HepG2 (cell line): ENCODE measurements at regions not wholly inside any gene's neighbourhood (a gene's known extent, or its start where the extent isn't known, plus 50 kb on each side); places are given as distances from the start of the nearest gene placed in this dataset.

Experiments used
- ATAC-seq: fragments of 200-7000 bp; cut with Tn5 transposase; 3 replicates; pipeline ENCODE4 v1.9.1; 2020; ENCODE audit warnings: mild to moderate bottlenecking, moderate library complexity
- BruUV-seq: library from RNA; stranded (reverse); fragments of 400-500 nt; replicated peaks from 2 replicates; lab custom pipeline; 2021; lab: Mats Ljungman, UMichigan
- CTCF ChIA-PET: fragments of 300-600 bp; formaldehyde crosslinking; extraction: SDS; loops from one replicate; lab custom pipeline; 2021; ENCODE audit warnings: low total read pairs, inconsistent platforms, low intra/inter-chr PET ratio; lab: Yijun Ruan, JAX
- POLR2A ChIA-PET: fragments of 350-600 bp; sonication (Branson Sonifier 250); formaldehyde crosslinking; loops from one replicate; lab custom pipeline; 2020; ENCODE audit warnings: antibody characterized with exemption, inconsistent platforms; lab: Yijun Ruan, JAX
- DNase-seq: peaks from one replicate; pipeline ENCODE4 v3.0.0-alpha.2; 2015; ENCODE audit warnings: low spot score
- FAIRE-seq: peaks from 3 replicates; lab custom pipeline; 2011; peaks lifted over from hg19 to GRCh38; lab: Jason Lieb, UNC
- H2AFZ ChIP-seq: one replicate; pipeline ENCODE4 v1.6.1; 2011; ENCODE audit warnings: low read length, inconsistent platforms
- H3K27ac ChIP-seq: fragments of 300-600 bp; 3 replicates; pipeline ENCODE4 v1.8.0; 2011; ENCODE audit warnings: mixed run types, mild to moderate bottlenecking, mixed read lengths, low read length, inconsistent platforms; ENCODE audit not compliant: insufficient read depth; ENCODE audit errors: extremely low read length
- H3K27me3 ChIP-seq, 2 experiments: fragments of 200-600 bp in 1 of 2; 2 replicates in 1 of 2; 3 replicates in 1 of 2; pipeline versions ENCODE4 v1.6.0 to v1.8.0; 2011; ENCODE audit warnings: low read length in 2 of 2, mild to moderate bottlenecking in 2 of 2, moderate library complexity in 2 of 2, inconsistent platforms in 1 of 2; ENCODE audit not compliant: insufficient read depth in 2 of 2, control insufficient read depth in 1 of 2
- H3K36me3 ChIP-seq, 2 experiments: fragments of 200-600 bp in 1 of 2; replicated peaks in 1 of 2; 2 replicates in 1 of 2; 3 replicates in 1 of 2; pipeline versions ENCODE4 v1.5.1 to v1.8.0; 2011; ENCODE audit warnings: low read length in 2 of 2, inconsistent platforms in 1 of 2; ENCODE audit not compliant: insufficient read depth in 2 of 2, control insufficient read depth in 1 of 2
- H3K4me1 ChIP-seq: 2 replicates; pipeline ENCODE4 v1.5.1; 2012; ENCODE audit warnings: low read length, inconsistent platforms; ENCODE audit not compliant: insufficient read depth
- H3K4me2 ChIP-seq: 2 replicates; pipeline ENCODE4 v1.6.0; 2011; ENCODE audit warnings: low read depth, low read length, inconsistent platforms
- H3K4me3 ChIP-seq, 3 experiments: fragments of 200-600 bp in 1 of 3; sonication (generic), shearing (Covaris generic) in 1 of 3; replicated peaks in 1 of 3; 2 replicates each; pipeline ENCODE4 v1.5.1; 2011 to 2016; ENCODE audit warnings: low read length in 3 of 3, inconsistent platforms in 2 of 3, low read depth in 2 of 3, mild to moderate bottlenecking in 2 of 3, control low read depth in 1 of 3, mixed read lengths in 1 of 3; ENCODE audit not compliant: insufficient read depth in 1 of 3
- H3K79me2 ChIP-seq: one replicate; pipeline ENCODE4 v1.6.1; 2011; ENCODE audit warnings: low read length, inconsistent platforms; ENCODE audit not compliant: insufficient read depth
- H3K9ac ChIP-seq: 2 replicates; pipeline ENCODE4 v1.6.0; 2011; ENCODE audit warnings: mild to moderate bottlenecking, low read depth, low read length, inconsistent platforms; ENCODE audit not compliant: insufficient read depth
- H3K9me3 ChIP-seq: 2 replicates; pipeline ENCODE4 v1.5.1; 2012; ENCODE audit warnings: mild to moderate bottlenecking, low read length
- H4K20me1 ChIP-seq: 2 replicates; pipeline ENCODE4 v1.6.0; 2011; ENCODE audit warnings: inconsistent platforms, mild to moderate bottlenecking, low read length, moderate library complexity; ENCODE audit not compliant: insufficient read depth
- BHLHE40 ChIP-seq: IDR thresholded peaks from 2 replicates; pipeline ENCODE4 v1.6.1; 2011; ENCODE audit warnings: low read length, improper control_type of control experiment
- FOXO1 ChIP-seq: sonication (generic); formaldehyde crosslinking; IDR thresholded peaks from 2 replicates; pipeline ENCODE4 v1.4.0; 2020; ENCODE audit warnings: missing genetic modification reagents
- ISL2 ChIP-seq: sonication (generic); formaldehyde crosslinking; IDR thresholded peaks from 2 replicates; pipeline ENCODE4 v1.5.0; 2020; ENCODE audit warnings: missing genetic modification reagents
- JUN ChIP-seq: sonication (generic); formaldehyde crosslinking; IDR thresholded peaks from 2 replicates; pipeline ENCODE4 v1.4.0; 2020; ENCODE audit warnings: mild to moderate bottlenecking, missing genetic modification reagents
- MTA1 ChIP-seq: sonication (generic); formaldehyde crosslinking; IDR thresholded peaks from 2 replicates; pipeline ENCODE4 v1.4.0; 2020; ENCODE audit warnings: missing genetic modification reagents, mild to moderate bottlenecking, borderline replicate concordance
- TSC22D2 ChIP-seq: sonication (generic); formaldehyde crosslinking; IDR thresholded peaks from 2 replicates; pipeline ENCODE4 v1.5.1; 2020; ENCODE audit warnings: missing genetic modification reagents, mild to moderate bottlenecking, borderline replicate concordance
- ZBTB1 ChIP-seq: sonication (generic); formaldehyde crosslinking; IDR thresholded peaks from 2 replicates; pipeline ENCODE4 v1.4.0; 2020; ENCODE audit warnings: missing genetic modification reagents, borderline replicate concordance
- ZFP91 ChIP-seq: sonication (generic); formaldehyde crosslinking; IDR thresholded peaks from 2 replicates; pipeline ENCODE4 v1.9.0; 2022; ENCODE audit warnings: missing genetic modification reagents, mild to moderate bottlenecking, borderline replicate concordance
- ZNF281 ChIP-seq: sonication (generic); formaldehyde crosslinking; IDR thresholded peaks from 2 replicates; pipeline ENCODE4 v1.4.0; 2020; ENCODE audit warnings: missing genetic modification reagents, borderline replicate concordance
- ZNF629 ChIP-seq: sonication (generic); formaldehyde crosslinking; conservative IDR thresholded peaks from 2 replicates; pipeline ENCODE4 v1.5.0; 2020; ENCODE audit warnings: missing genetic modification reagents
- ZNF737 ChIP-seq: sonication (generic); formaldehyde crosslinking; IDR thresholded peaks from 2 replicates; pipeline ENCODE4 v1.5.0; 2020; ENCODE audit warnings: missing genetic modification reagents, mild to moderate bottlenecking, borderline replicate concordance
- WGBS: methylation state at CpG from one replicate; pipeline ENCODE4 v1.1.6; 2017; ENCODE audit warnings: low lambda C conversion rate; 5-methylcytosine and 5-hydroxymethylcytosine counted together
- in situ Hi-C: cut with HindIII; loops from 2 replicates; pipeline ENCODE4 v1.10.0; 2017; ENCODE audit warnings: low pct_unique_long_range_greater_than_20kb; ENCODE audit not compliant: extremely low pct_ligation_motif_present
- intact Hi-C: fragments of 100-400 bp; cut with micrococcal nuclease; formaldehyde crosslinking; loops from one replicate; pipeline ENCODE4 v1.10.0; 2022; ENCODE audit not compliant: unreplicated experiment

- Histone ChIP-seq H3K4me1 (peaks cover 22% of the 10 kb centered on the region), H3K9ac (no peak overlapping the region), H2AFZ (no peak overlapping the region), H3K4me3 (no peak overlapping the region), H3K27ac (no peak overlapping the region), H3K36me3 (no peaks in the 10 kb centered on the region), H4K20me1 (no peaks in the 10 kb centered on the region), H3K27me3 (peaks cover 2 to 11% of the 10 kb centered on the region in 2 experiments; a peak in 2 of 5 replicates)
- WGBS, result 67% methylated on average over 9 of the region's 15 CpGs
- in situ Hi-C loops, result no loop called here
- FAIRE-seq, result no peak
- intact Hi-C loops, result no loop called here
- POLR2A ChIA-PET, result interaction anchor here (0.7 kb wide), 1 partner anchor 252 kb away, joined by 3 read pairs; no protein-coding TSS in a partner anchor
- no peak for DNase-seq
- CTCF ChIA-PET, result no interaction called here
- ATAC-seq, result no peak
- TF ChIP-seq ZFP91 (CRISPR knock-in tag) (no peak), ZNF629 (CRISPR knock-in tag) (peak; percentile 49; the same call in 1 of the 2 replicates)
- TF ChIP-seq, all 625 proteins: peak for 1
- Histone ChIP-seq H3K4me2 (no peak overlapping the region), H3K79me2 (no peaks in the 10 kb centered on the region), H3K9me3 (peaks cover 13% of the 10 kb centered on the region)
- no TSS peak for BruUV-seq
Measured at GRCh38 chr9:129359162-129359811, 181.2 kb upstream of the IER5L start.

- intact Hi-C loops, result no loop called here
- 21% methylated on average over 12 of the region's 12 CpGs for WGBS
- H4K20me1 ChIP-seq, result no peaks in the 10 kb centered on the region
- FAIRE-seq (no peak), ATAC-seq (no peak), DNase-seq (no peak)
- no peak overlapping the region for H3K9ac ChIP-seq
- CTCF ChIA-PET, result no interaction called here
- H3K4me3 ChIP-seq, result no peak overlapping the region
- POLR2A ChIA-PET, result no interaction called here
- H3K79me2 ChIP-seq, result no peaks in the 10 kb centered on the region
- in situ Hi-C loops, result no loop called here
- H3K4me1 ChIP-seq, result peaks cover 16% of the 10 kb centered on the region
- peaks cover 13% of the 10 kb centered on the region for H3K9me3 ChIP-seq
- TF ChIP-seq ZNF737 (no peak), FOXO1 (CRISPR knock-in tag) (no peak), ZNF281 (no peak), JUN (CRISPR knock-in tag) (no peak), BHLHE40 (no peak), MTA1 (no peak), ISL2 (CRISPR knock-in tag) (no peak), TSC22D2 (CRISPR knock-in tag) (no peak), ZBTB1 (CRISPR knock-in tag) (no peak)
- no TSS peak for BruUV-seq
- H2AFZ ChIP-seq, result no peak overlapping the region
- peaks cover 2 to 16% of the 10 kb centered on the region in 2 experiments; a peak in 2 of 5 replicates for H3K27me3 ChIP-seq
- no peaks in the 10 kb centered on the region for H3K36me3 ChIP-seq
- H3K27ac ChIP-seq, result no peak overlapping the region
- H3K4me2 ChIP-seq, result no peak overlapping the region
Measured at GRCh38 chr9:129358621-129359154, 180.6 kb upstream of the IER5L start.
